ENCODE measurements at regions not wholly inside any gene's neighbourhood (a gene's known extent, or its start where the extent isn't known, plus 50 kb on each side); places are given as distances from the start of the nearest gene placed in this dataset.
"Not testable (repeated sequence)": the region's sequence is repeated elsewhere in the genome, so short reads cannot be mapped to it uniquely, and the experiment has no call there.

GRCh38 chrX:9383655-9384054 is 81.2 kb upstream of the TBL1X start:
- ATAC-seq (no peak), DNase-seq (no peak)

- ATAC-seq (no peak), DNase-seq (no peak)
Measured at GRCh38 chrX:9388450-9388849, 76.4 kb upstream of the TBL1X start.

GRCh38 chrX:9390121-9390520 is 74.7 kb upstream of the TBL1X start:
- no peak for ATAC-seq
- no peak for DNase-seq

GRCh38 chrX:9390693-9391368 is 74.0 kb upstream of the TBL1X start:
- ATAC-seq = no peak

GRCh38 chrX:9392445-9392844 is 72.4 kb upstream of the TBL1X start:
- DNase-seq = no peak
- ATAC-seq = no peak

More at GRCh38 chrX:9390693-9391368, 74.0 kb upstream of the TBL1X start:
- DNase-seq = no peak

GRCh38 chrX:9393571-9393970 is 71.3 kb upstream of the TBL1X start:
- ATAC-seq (no peak), DNase-seq (no peak)

GRCh38 chrX:9394212-9394611 is 70.6 kb upstream of the TBL1X start:
- ATAC-seq = no peak
- no peak for DNase-seq

- ATAC-seq = no peak
- DNase-seq = no peak
Measured at GRCh38 chrX:9396930-9397329, 67.9 kb upstream of the TBL1X start.

GRCh38 chrX:9401051-9401450 is 63.8 kb upstream of the TBL1X start:
- ATAC-seq = no peak

GRCh38 chrX:9403374-9403773 is 61.5 kb upstream of the TBL1X start:
- DNase-seq = no peak
- no peak for ATAC-seq

More at GRCh38 chrX:9401051-9401450, 63.8 kb upstream of the TBL1X start:
- no peak for DNase-seq

- ATAC-seq, DNase-seq: not testable (repeated sequence)
Measured at GRCh38 chrX:9405635-9406034, 59.2 kb upstream of the TBL1X start.

GRCh38 chrX:9410889-9411288 is 54.0 kb upstream of the TBL1X start:
- not testable (repeated sequence) for DNase-seq, ATAC-seq

- ATAC-seq, DNase-seq: not testable (repeated sequence)
Measured at GRCh38 chrX:9411682-9412081, 53.2 kb upstream of the TBL1X start.

- no peak for DNase-seq
- ATAC-seq = no peak
Measured at GRCh38 chrX:9414416-9414815, 50.4 kb upstream of the TBL1X start.
